Activated naive CD8-positive, alpha-beta T cell treated with anti-CD3 and anti-CD28 coated beads, Interleukin-2, amount 10 ng/mL, durations not matched to agents 7 days and 5 days (primary cell): ENCODE measurements at regions not wholly inside any gene's neighbourhood (a gene's known extent, or its start where the extent isn't known, plus 50 kb on each side); places are given as distances from the start of the nearest gene placed in this dataset.

Source experiments
- ATAC-seq: fragments of 150-1000 bp; cut with Tn5 transposase; one replicate; pipeline ENCODE4 v1.10.0; 2021; ENCODE audit warnings: low read depth, moderate library complexity
- POLR2A ChIA-PET: fragments of 350-600 bp; sonication (Branson Sonifier 250); formaldehyde crosslinking; loops from one replicate; lab custom pipeline; 2021; ENCODE audit warnings: antibody characterized with exemption; lab: Charles Lee
- DNase-seq: peaks from one replicate; pipeline ENCODE4 v3.0.0; 2021
- H3K27ac Mint-ChIP-seq: one replicate; pipeline ENCODE4 v1.8.0; 2022; ENCODE audit warnings: mild to moderate bottlenecking, mixed read lengths
- H3K27me3 Mint-ChIP-seq: one replicate; pipeline ENCODE4 v1.8.0; 2022; ENCODE audit warnings: mild to moderate bottlenecking, moderate library complexity, mixed read lengths
- H3K36me3 Mint-ChIP-seq: one replicate; pipeline ENCODE4 v1.8.0; 2021; ENCODE audit warnings: mild to moderate bottlenecking, mixed read lengths
- H3K4me1 Mint-ChIP-seq: one replicate; pipeline ENCODE4 v1.8.0; 2021; ENCODE audit warnings: mixed read lengths
- H3K4me3 Mint-ChIP-seq: one replicate; pipeline ENCODE4 v1.8.0; 2022; ENCODE audit warnings: mild to moderate bottlenecking, moderate library complexity, mixed read lengths
- H3K9me3 Mint-ChIP-seq: one replicate; pipeline ENCODE4 v1.8.0; 2021; ENCODE audit warnings: mixed read lengths

DNA sequence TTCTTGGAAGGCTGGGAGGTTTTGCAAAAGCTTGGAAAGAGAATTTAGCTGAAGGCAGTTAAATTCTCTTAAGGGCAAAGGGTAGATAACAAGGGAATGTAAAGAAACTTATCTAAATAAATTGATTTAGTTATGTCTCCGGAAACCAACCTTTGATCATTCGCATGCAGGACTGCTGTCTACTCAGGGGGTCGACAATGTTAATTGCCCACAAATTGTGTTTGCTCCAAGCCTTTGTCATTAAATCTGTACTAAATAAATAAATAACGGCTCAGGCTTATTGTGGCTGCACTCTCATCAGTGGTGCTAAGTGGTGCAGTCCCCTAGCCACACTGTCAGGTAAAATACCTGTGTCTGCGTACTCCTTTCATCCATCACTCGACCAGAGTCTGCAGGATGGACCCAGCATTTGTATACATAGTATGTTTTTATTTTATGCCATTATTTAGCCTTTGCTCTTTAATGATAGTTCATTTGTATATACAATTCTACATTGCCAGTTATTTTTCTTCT lies 497.4 kb upstream of the RASGRP1 start:
- H3K4me1 Mint-ChIP-seq, result no peaks in the 10 kb centered on the region
- POLR2A ChIA-PET, result no interaction called here
- H3K27ac Mint-ChIP-seq, result no peak overlapping the region
- H3K4me3 Mint-ChIP-seq, result no peak overlapping the region
- no peaks in the 10 kb centered on the region for H3K9me3 Mint-ChIP-seq
- DNase-seq (no peak), ATAC-seq (no peak)
- H3K27me3 Mint-ChIP-seq, result peaks cover 11% of the 10 kb centered on the region
- no peaks in the 10 kb centered on the region for H3K36me3 Mint-ChIP-seq

DNA sequence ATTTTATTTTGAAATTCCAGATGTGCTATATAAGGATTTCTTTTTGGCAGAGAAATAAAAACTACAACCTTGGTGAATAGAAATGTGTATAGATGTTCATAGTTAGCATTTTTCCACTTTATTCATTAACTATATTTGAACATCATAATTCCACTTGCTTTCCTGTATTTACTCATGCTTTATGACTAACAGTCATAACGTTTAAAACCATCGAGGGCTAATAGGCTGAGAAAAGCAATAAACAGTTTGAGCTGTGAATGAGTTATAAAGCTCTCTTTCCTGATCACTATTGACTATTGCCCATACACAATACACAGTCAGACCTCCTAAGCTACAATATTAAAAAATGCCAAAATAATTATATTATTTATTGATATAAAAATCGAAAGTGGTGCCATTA lies 502.1 kb upstream of the RASGRP1 start:
- POLR2A ChIA-PET, result no interaction called here
- no peaks in the 10 kb centered on the region for H3K4me1 Mint-ChIP-seq

DNA sequence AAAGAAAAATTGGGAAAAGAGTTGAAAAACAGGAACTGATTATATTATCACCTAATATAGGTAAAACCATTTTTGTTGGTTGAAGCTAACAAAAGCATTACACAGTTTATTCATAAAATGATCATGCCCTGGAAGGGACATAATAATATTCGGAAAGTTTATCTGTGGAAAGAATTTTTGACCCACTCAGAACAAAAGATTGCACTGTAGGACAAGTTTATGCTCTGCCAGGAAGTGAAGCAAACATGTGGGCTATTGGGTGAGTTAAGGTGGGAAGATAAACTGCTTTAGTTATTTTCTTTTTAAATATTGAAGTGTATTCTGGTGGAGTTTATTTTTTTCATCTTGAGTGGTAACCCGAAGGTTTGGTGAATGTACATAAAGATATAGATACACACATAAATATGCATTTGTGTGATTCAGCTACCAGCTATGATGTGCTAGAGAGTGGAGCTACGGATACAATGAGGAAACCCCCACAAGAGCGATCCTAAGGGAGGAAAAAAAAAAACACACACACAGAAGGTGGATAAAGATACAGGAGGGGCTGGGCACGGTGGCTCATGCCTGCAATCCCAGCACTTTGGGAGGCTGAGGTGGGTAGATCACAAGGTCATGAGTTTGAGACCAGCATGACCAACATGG lies 506.4 kb upstream of the THBS1 start:
- H3K36me3 Mint-ChIP-seq, result no peaks in the 10 kb centered on the region
- ATAC-seq (no peak), DNase-seq (no peak)
- no peaks in the 10 kb centered on the region for H3K9me3 Mint-ChIP-seq
- no peaks in the 10 kb centered on the region for H3K4me1 Mint-ChIP-seq
- H3K27ac Mint-ChIP-seq, result no peak overlapping the region
- H3K27me3 Mint-ChIP-seq, result peaks cover 9% of the 10 kb centered on the region
- POLR2A ChIA-PET, result no interaction called here
- no peak overlapping the region for H3K4me3 Mint-ChIP-seq

More for the DNA sequence above, 502.1 kb upstream of the RASGRP1 start:
- ATAC-seq (no peak), DNase-seq (no peak)
- H3K27me3 Mint-ChIP-seq, result peaks cover 10% of the 10 kb centered on the region
- H3K4me3 Mint-ChIP-seq, result no peak overlapping the region
- no peak overlapping the region for H3K27ac Mint-ChIP-seq
- no peaks in the 10 kb centered on the region for H3K9me3 Mint-ChIP-seq
- H3K36me3 Mint-ChIP-seq, result no peaks in the 10 kb centered on the region

DNA sequence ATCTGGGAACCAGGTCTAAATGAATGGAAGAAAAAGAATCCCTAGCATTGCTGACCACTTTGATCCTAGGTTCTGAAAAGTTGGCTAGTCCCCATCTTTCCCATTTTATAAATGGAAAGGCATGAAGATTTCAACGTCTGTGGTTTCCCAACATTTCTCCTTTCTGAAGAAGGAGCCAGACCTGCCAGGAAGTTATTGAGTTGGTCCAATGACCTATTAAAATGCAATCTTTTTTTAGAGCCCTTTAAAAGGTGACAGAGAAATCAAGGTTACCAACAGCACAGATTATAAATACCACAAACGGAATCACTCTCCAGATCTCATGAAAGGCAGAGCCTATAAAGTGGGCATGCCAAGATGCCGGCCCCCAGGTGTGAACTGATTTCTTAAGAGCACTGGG lies 505.6 kb upstream of the THBS1 start:
- H3K27ac Mint-ChIP-seq, result no peak overlapping the region
- no peak overlapping the region for H3K4me3 Mint-ChIP-seq
- H3K27me3 Mint-ChIP-seq, result peaks cover 12% of the 10 kb centered on the region
- POLR2A ChIA-PET, result no interaction called here
- ATAC-seq, result no peak
- H3K36me3 Mint-ChIP-seq, result no peaks in the 10 kb centered on the region
- no peak for DNase-seq
- no peaks in the 10 kb centered on the region for H3K9me3 Mint-ChIP-seq
- H3K4me1 Mint-ChIP-seq, result no peaks in the 10 kb centered on the region

DNA sequence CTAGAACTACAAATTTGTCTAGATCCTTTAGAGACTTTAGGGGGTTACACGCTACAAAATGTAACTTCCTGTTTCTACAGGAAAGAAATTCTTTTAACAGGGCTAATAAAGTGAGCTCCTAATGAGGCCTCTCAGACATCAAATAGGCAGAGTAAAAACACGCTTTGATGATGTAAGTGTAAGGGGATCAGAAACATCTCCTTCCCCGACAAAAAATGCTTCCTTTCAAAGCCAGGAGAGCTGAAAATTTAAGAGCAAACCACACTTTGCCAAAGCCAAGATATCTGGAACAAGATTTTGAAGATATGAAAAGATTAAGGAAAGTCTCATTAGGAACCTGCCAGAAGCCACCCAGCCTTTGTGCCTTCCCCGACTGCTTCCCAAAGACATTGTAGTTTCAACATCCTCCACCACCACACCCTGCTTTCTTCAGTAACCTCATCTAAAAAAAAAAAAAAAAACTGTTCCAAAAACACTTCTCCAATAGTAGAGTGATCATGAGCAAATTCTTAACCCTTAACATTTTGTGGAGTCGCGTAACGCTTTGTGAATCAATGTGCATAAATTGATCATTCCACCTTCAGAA lies 505.0 kb upstream of the THBS1 start:
- ATAC-seq (no peak), DNase-seq (no peak)
- Mint-ChIP-seq H3K27me3 (peaks cover 12% of the 10 kb centered on the region), H3K4me3 (no peak overlapping the region), H3K9me3 (no peaks in the 10 kb centered on the region), H3K27ac (no peak overlapping the region), H3K4me1 (no peaks in the 10 kb centered on the region), H3K36me3 (no peaks in the 10 kb centered on the region)
- POLR2A ChIA-PET, result no interaction called here

DNA sequence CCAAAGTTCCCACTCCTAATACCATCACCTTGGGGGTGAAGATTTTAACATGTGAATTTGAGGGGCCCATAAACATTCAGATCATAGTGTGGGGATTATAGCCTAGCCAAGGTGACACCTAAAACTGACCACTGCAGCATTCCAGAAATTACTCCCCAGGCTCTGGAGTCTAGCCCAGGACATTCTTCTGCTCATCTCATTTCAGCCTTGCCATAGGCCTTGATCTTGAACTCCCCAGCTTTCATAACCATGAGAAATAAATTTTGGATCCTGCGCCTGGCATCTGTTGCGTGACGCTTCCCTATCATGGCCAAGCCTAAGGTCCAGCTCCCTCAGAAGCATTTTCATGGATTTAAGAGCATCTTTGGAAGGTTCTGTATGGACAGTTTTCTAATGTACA lies 502.9 kb upstream of the THBS1 start:
- peaks cover 11% of the 10 kb centered on the region for H3K27me3 Mint-ChIP-seq
- H3K4me3 Mint-ChIP-seq, result no peak overlapping the region
- no peaks in the 10 kb centered on the region for H3K36me3 Mint-ChIP-seq
- POLR2A ChIA-PET, result no interaction called here
- no peak for DNase-seq
- ATAC-seq, result no peak
- H3K9me3 Mint-ChIP-seq, result no peaks in the 10 kb centered on the region
- no peak overlapping the region for H3K27ac Mint-ChIP-seq
- H3K4me1 Mint-ChIP-seq, result no peaks in the 10 kb centered on the region

DNA sequence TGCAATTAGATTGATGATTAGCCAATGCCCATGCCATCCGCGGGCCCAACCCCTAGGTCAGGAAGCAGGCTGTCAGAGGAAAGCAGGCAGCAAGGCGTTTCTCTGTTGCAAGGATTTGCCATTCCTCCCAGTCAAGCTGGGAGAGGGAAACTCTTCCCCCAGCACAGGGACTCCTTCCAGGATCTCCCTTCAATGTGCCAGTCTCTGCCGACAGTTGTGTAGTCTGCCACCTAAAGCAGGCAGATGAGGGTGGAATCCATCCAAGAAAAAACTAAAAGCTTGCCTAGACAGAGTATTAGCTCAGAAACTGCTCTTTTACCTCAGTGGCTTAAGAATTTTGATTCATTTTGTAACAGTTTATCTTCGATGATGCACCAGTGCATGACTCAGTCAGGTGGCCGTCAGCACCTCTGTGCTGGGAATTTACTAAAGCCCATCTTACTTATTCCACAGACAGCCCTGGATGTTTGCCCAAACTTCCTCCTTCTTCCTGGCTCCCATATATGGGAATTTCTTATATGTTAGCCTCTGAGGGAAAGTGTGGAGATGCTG lies 501.5 kb upstream of the THBS1 start:
- Mint-ChIP-seq H3K27me3 (peaks cover 13% of the 10 kb centered on the region), H3K36me3 (no peaks in the 10 kb centered on the region), H3K4me3 (no peak overlapping the region), H3K9me3 (no peaks in the 10 kb centered on the region), H3K4me1 (peaks cover 5% of the 10 kb centered on the region), H3K27ac (no peak overlapping the region)
- no peak for DNase-seq
- ATAC-seq, result no peak
- POLR2A ChIA-PET, result no interaction called here

DNA sequence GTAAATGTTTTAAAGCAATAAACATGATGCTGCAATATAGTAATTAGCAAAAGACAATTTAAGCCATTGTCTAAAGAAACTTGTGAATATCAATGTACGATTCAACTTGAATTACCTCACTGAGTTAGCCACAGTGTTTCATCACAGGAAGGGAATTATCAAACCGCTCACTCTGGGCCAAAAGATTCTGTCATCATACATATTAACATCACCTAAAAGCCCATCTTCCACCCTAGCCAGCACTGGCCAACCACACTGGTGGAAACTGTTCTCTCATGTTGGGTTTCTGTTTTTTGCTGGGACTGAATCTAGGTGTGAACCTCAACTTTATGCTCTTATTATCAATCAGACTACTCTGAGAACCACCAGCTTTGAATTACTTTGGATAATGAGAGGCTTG lies 497.7 kb upstream of the THBS1 start:
- ATAC-seq (no peak), DNase-seq (no peak)
- Mint-ChIP-seq H3K4me3 (no peak overlapping the region), H3K9me3 (no peaks in the 10 kb centered on the region), H3K36me3 (peaks cover 2% of the 10 kb centered on the region), H3K27me3 (peaks cover 7% of the 10 kb centered on the region), H3K4me1 (peaks cover 12% of the 10 kb centered on the region), H3K27ac (no peak overlapping the region)
- POLR2A ChIA-PET, result no interaction called here

DNA sequence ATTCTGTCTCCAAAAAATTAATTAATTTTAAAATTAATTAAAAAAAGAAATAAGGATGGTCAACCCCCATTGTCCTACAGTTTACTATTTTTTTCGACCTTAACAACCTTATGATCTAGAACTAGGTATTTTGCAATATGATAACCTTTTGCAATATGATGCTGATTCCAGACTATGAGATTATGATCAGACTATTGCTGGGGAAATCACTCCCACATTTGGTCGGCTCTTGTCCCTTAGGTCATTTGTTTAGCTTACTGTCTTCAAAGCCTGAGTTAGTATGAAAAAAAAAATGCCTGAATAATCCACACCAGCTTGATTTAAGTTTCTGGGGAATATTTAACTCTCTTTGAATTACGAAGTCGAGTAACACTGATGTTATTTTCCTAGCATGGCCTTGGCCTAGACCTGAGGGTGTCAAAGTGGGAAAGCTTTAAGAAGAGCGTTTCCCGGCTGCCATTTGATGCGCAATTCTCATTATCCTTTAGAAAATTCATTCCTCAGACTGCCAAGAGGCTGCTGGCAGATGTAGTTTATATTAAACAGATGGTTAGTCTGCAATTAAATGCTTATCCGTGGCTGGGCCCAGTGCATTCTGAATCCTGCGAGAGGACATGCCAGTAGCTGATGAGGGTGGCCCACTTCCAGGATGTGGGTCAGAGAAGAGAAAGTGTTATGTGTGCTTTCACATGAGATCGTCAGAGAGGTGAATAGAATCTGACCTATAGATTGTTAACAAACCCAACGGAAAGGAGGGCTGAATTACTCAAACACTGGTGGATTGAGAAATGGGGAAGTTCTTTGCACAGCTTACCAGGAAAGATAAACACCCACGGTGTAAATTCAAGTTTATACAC lies 496.0 kb upstream of the THBS1 start:
- POLR2A ChIA-PET, result no interaction called here
- H3K4me3 Mint-ChIP-seq, result peak overlapping the region; percentile 20
- ATAC-seq (peak; percentile 84), DNase-seq (no peak)
- peaks cover 7% of the 10 kb centered on the region for H3K27me3 Mint-ChIP-seq
- H3K9me3 Mint-ChIP-seq, result no peaks in the 10 kb centered on the region
- peaks cover 2% of the 10 kb centered on the region for H3K36me3 Mint-ChIP-seq
- peaks cover 12% of the 10 kb centered on the region for H3K4me1 Mint-ChIP-seq
- H3K27ac Mint-ChIP-seq, result peak overlapping the region; percentile 68

DNA sequence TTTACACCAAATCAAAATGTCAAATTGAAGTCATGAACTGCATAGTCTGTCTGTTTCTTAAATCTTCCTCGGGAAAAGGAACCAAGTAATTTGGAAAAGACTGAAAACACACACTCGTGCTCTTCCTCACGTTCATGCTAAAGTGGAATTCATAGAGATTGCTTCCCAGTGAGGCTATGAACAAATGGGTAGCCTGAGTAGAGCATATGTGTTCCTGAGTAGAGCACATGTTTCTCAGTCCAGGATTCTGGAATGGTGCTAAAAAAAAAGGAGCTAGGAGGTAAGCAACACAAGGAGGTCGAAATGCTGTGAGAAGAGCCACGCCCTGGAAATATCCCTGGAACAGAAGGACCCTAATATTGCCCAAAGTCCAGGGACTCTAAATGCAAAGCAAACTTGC lies 494.2 kb upstream of the THBS1 start:
- no peaks in the 10 kb centered on the region for H3K9me3 Mint-ChIP-seq
- H3K36me3 Mint-ChIP-seq, result peaks cover 2% of the 10 kb centered on the region
- peaks cover 15% of the 10 kb centered on the region for H3K27me3 Mint-ChIP-seq
- peaks cover 12% of the 10 kb centered on the region for H3K4me1 Mint-ChIP-seq
- no peak overlapping the region for H3K4me3 Mint-ChIP-seq
- H3K27ac Mint-ChIP-seq, result no peak overlapping the region
- ATAC-seq (no peak), DNase-seq (no peak)
- POLR2A ChIA-PET, result no interaction called here

DNA sequence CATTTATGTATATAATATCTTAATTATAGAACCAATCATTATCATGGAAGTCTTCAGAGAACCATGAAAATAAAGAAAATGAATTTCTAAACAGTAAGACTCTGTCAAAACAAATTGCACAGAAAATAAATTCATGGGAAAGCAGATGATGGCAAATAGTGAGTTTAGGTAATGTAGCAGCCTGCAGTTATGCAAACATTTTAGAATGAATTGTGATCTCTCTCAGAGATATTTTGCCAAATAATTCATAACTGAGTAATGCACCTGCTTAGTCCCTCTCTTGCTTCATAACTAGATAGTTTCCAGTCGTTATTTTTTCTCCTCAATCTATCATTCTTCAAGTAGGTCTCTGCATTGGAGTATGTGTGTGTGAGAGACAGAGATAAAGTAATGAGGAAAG lies 492.7 kb upstream of the THBS1 start:
- POLR2A ChIA-PET, result no interaction called here
- DNase-seq, result no peak
- H3K4me3 Mint-ChIP-seq, result no peak overlapping the region
- no peaks in the 10 kb centered on the region for H3K9me3 Mint-ChIP-seq
- ATAC-seq, result no peak
- peaks cover 2% of the 10 kb centered on the region for H3K36me3 Mint-ChIP-seq
- H3K27me3 Mint-ChIP-seq, result peaks cover 15% of the 10 kb centered on the region
- peaks cover 12% of the 10 kb centered on the region for H3K4me1 Mint-ChIP-seq
- H3K27ac Mint-ChIP-seq, result no peak overlapping the region

DNA sequence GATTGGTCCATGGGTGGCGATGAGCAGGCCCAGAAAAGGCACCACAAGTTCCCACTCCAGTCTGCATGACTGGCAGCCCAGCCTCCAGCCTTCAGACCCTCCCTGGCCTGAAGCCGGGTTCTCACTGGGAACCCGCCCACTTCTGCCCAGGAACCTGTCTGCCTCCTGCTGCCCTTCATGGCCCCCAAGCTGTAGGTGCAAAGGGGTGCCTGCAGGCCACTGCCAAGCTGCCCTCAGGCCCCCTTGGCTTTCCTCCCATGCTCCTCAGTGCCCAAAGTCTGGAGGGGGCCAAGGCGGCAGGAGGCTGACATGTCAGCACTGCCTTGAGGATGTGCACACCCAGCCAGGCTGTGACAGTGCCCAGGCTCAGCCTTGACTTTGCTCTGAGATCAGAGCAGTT lies 488.5 kb upstream of the THBS1 start:
- Mint-ChIP-seq H3K4me3 (no peak overlapping the region), H3K27ac (no peak overlapping the region), H3K36me3 (no peaks in the 10 kb centered on the region), H3K27me3 (peaks cover 27% of the 10 kb centered on the region), H3K4me1 (no peaks in the 10 kb centered on the region), H3K9me3 (no peaks in the 10 kb centered on the region)
- no peak for ATAC-seq
- no peak for DNase-seq
- POLR2A ChIA-PET, result no interaction called here

DNA sequence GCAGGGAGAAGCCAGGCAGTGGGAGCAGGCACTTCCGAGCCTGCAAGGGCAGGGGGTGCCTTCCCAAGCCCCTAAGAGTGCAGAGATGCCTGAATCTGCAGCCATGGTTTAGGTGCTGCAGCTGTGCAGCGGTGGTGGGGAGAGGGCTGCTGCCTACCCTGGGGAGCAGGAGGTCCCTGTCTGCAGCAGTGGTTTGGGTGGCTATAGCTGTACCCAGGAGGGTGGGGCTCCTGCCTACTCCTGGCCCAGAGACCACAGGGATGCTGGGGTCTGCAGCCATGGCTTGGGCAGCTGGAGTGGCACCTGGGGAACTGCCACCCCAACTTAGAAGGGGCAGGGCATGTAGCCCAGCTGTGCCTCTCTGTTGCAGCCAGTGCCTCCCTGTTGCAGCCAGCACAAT lies 488.1 kb upstream of the THBS1 start:
- DNase-seq, result no peak
- POLR2A ChIA-PET, result no interaction called here
- no peak overlapping the region for H3K4me3 Mint-ChIP-seq

More for the DNA sequence above, 488.1 kb upstream of the THBS1 start:
- Mint-ChIP-seq H3K27me3 (peaks cover 28% of the 10 kb centered on the region), H3K9me3 (no peaks in the 10 kb centered on the region), H3K36me3 (no peaks in the 10 kb centered on the region), H3K4me1 (no peaks in the 10 kb centered on the region), H3K27ac (no peak overlapping the region)
- no peak for ATAC-seq
